Uterus (tissue), 3 donors: ENCODE measurements at regions not wholly inside any gene's neighbourhood (a gene's known extent, or its start where the extent isn't known, plus 50 kb on each side); places are given as distances from the start of the nearest gene placed in this dataset.
"Not testable (repeated sequence)": the region's sequence is repeated elsewhere in the genome, so short reads cannot be mapped to it uniquely, and the experiment has no call there.

Source experiments
- DNase-seq, 2 donors: peaks; one replicate each; pipeline ENCODE4 v3.0.0-alpha.2; 2019 to 2020
- H3K27ac ChIP-seq, 2 donors: fragments of 200-600 bp; sonication (generic); 1 replicate in 1 of 2; 2 replicates in 1 of 2; pipeline ENCODE4 v1.5.1; 2016 to 2018
- H3K27me3 ChIP-seq, 2 donors: fragments of 200-600 bp; sonication (generic); one replicate each; pipeline ENCODE4 v1.5.1; 2018 to 2019; ENCODE audit warnings: control low read depth in 1 of 2
- H3K36me3 ChIP-seq, 2 donors: fragments of 200-600 bp; sonication (generic); one replicate each; pipeline ENCODE4 v1.5.1; 2019; ENCODE audit warnings: control low read depth in 1 of 2
- H3K4me1 ChIP-seq, 2 donors: fragments of 200-600 bp; sonication (generic); one replicate each; pipeline ENCODE4 v1.5.1; 2018 to 2019; ENCODE audit warnings: control low read depth in 1 of 2
- H3K4me3 ChIP-seq, 2 donors: fragments of 200-600 bp; sonication (generic); 1 replicate in 1 of 2; 2 replicates in 1 of 2; pipeline ENCODE4 v1.5.1; 2018 to 2019; ENCODE audit warnings: mild to moderate bottlenecking in 1 of 2
- H3K9me3 ChIP-seq, 2 donors: fragments of 200-600 bp; sonication (generic); one replicate each; pipeline ENCODE4 v1.5.1; 2019; ENCODE audit warnings: control low read depth in 1 of 2
- POLR2A ChIP-seq, 2 donors: fragments of 450-650 bp; IDR thresholded peaks; one replicate each; pipeline ENCODE4 v1.6.1; 2016; ENCODE audit warnings: antibody characterized with exemption in 2 of 2, mild to moderate bottlenecking in 1 of 2, moderate library complexity in 1 of 2
- intact Hi-C: fragments of 100-400 bp; cut with DNase I; formaldehyde crosslinking; loops from one replicate; pipeline ENCODE4 v1.15.1; 2023; ENCODE audit warnings: low total_unique reads
- TF ChIP-seq, protein P1 (sequence below), 4 experiments: fragments of 200-600 bp in 2 of 4; fragments of 450-650 bp in 2 of 4; sonication (generic) in 2 of 4; IDR thresholded peaks; one replicate each; pipeline ENCODE4 v1.5.1; 2016 to 2019; ENCODE audit warnings: antibody characterized with exemption in 4 of 4, mild to moderate bottlenecking in 2 of 4, moderate library complexity in 1 of 4
- donor health status: DM: yes; HTN: yes; CAD: no.

DNA sequence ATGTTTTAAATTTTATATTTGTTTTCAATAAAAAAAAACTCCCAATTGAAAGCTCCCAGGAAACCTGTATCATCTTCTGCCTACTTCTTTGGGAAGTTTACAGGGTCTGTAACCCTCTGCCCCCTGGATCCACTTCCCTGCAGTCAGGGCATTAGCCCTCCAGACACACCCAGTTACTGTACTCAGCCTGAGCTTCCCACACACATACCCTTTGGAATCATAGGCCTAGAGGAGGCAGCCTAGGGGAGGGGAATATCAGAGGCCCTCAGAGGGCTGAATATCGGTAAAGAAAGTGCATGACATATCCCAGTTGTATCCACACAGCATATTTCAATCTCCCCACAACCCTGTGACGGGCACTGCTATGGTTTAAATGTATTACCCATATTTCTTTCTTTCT is 56.2 kb upstream of the TFPI start:
- H3K27ac ChIP-seq, DNase-seq, H3K36me3 ChIP-seq, H3K4me1 ChIP-seq, H3K4me3 ChIP-seq, H3K27me3 ChIP-seq, H3K9me3 ChIP-seq, intact Hi-C loops: not testable (repeated sequence)

- no peaks in the 10 kb centered on the region for H3K27me3 ChIP-seq
- no peak for DNase-seq
- H3K4me3 ChIP-seq: no peak overlapping the region
- no peak for TF ChIP-seq POLR2A (IDR thresholded peaks at IDR 0.05)
- TF ChIP-seq, protein P1, sequence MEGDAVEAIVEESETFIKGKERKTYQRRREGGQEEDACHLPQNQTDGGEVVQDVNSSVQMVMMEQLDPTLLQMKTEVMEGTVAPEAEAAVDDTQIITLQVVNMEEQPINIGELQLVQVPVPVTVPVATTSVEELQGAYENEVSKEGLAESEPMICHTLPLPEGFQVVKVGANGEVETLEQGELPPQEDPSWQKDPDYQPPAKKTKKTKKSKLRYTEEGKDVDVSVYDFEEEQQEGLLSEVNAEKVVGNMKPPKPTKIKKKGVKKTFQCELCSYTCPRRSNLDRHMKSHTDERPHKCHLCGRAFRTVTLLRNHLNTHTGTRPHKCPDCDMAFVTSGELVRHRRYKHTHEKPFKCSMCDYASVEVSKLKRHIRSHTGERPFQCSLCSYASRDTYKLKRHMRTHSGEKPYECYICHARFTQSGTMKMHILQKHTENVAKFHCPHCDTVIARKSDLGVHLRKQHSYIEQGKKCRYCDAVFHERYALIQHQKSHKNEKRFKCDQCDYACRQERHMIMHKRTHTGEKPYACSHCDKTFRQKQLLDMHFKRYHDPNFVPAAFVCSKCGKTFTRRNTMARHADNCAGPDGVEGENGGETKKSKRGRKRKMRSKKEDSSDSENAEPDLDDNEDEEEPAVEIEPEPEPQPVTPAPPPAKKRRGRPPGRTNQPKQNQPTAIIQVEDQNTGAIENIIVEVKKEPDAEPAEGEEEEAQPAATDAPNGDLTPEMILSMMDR (IDR thresholded peaks at IDR 0.05): no peak
- no peaks in the 10 kb centered on the region for H3K36me3 ChIP-seq
- no peaks in the 10 kb centered on the region for H3K9me3 ChIP-seq
- intact Hi-C loops: no loop called here
- H3K27ac ChIP-seq: no peak overlapping the region
- no peaks in the 10 kb centered on the region for H3K4me1 ChIP-seq
These were observed 58.6 kb upstream of the TFPI start for GRCh38 chr2:187612857-187613256.

GRCh38 chr2:187614756-187615155 is 60.5 kb upstream of the TFPI start:
- no peak for DNase-seq
- TF ChIP-seq POLR2A (IDR thresholded peaks at IDR 0.05): no peak
- TF ChIP-seq, protein P1 (IDR thresholded peaks at IDR 0.05): no peak
- intact Hi-C loops: no loop called here
- no peaks in the 10 kb centered on the region for H3K9me3 ChIP-seq
- H3K4me3 ChIP-seq: no peak overlapping the region
- no peaks in the 10 kb centered on the region for H3K4me1 ChIP-seq
- H3K36me3 ChIP-seq: no peaks in the 10 kb centered on the region
- no peak overlapping the region for H3K27ac ChIP-seq
- H3K27me3 ChIP-seq: no peaks in the 10 kb centered on the region

DNA sequence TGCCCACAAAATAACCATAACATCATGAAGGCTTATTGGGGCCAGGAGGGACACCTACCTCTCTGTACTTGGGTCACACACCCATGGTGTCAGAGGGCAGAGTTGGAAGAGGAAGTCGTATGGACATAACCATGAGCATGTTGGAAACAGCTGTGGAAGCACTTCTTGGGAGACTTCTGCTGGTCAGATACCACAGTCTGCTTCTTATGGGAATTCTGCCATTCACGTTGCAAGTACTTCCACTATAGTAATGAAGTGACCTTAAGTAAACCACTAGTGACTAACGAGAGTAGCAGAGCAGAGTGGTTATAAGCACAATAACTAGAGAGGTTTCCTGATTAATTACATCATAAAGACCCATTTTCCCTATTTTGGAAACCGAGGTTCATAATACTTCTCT is 61.1 kb upstream of the TFPI start:
- TF ChIP-seq POLR2A (IDR thresholded peaks at IDR 0.05): no peak
- TF ChIP-seq, protein P1 (IDR thresholded peaks at IDR 0.05): no peak
- DNase-seq: no peak
- H3K9me3 ChIP-seq: no peaks in the 10 kb centered on the region
- H3K27ac ChIP-seq: no peak overlapping the region
- H3K4me3 ChIP-seq: no peak overlapping the region
- H3K27me3 ChIP-seq: no peaks in the 10 kb centered on the region
- no peaks in the 10 kb centered on the region for H3K36me3 ChIP-seq
- intact Hi-C loops: no loop called here
- H3K4me1 ChIP-seq: no peaks in the 10 kb centered on the region

- H3K9me3 ChIP-seq: no peaks in the 10 kb centered on the region
- H3K27ac ChIP-seq: no peak overlapping the region
- intact Hi-C loops: no loop called here
- TF ChIP-seq, protein P1 (IDR thresholded peaks at IDR 0.05): no peak
- no peak for TF ChIP-seq POLR2A (IDR thresholded peaks at IDR 0.05)
- H3K4me1 ChIP-seq: no peaks in the 10 kb centered on the region
- DNase-seq: no peak
- H3K36me3 ChIP-seq: no peaks in the 10 kb centered on the region
- H3K4me3 ChIP-seq: no peak overlapping the region
- H3K27me3 ChIP-seq: no peaks in the 10 kb centered on the region
These were observed 61.7 kb upstream of the TFPI start for GRCh38 chr2:187615902-187616301.

- Histone ChIP-seq H3K4me3 (no peak overlapping the region), H3K36me3 (no peaks in the 10 kb centered on the region), H3K27ac (no peak overlapping the region), H3K4me1 (no peaks in the 10 kb centered on the region), H3K27me3 (no peaks in the 10 kb centered on the region), H3K9me3 (no peaks in the 10 kb centered on the region)
- no peak for DNase-seq
- intact Hi-C loops: no loop called here
- TF ChIP-seq POLR2A (IDR thresholded peaks at IDR 0.05): no peak
- TF ChIP-seq, protein P1 (IDR thresholded peaks at IDR 0.05): no peak
These were observed 62.9 kb upstream of the TFPI start for GRCh38 chr2:187617120-187617519.
